NCI-H128 (cell line): ENCODE measurements at regions not wholly inside any gene's neighbourhood (a gene's known extent, or its start where the extent isn't known, plus 50 kb on each side); places are given as distances from the start of the nearest gene placed in this dataset.

Experiments used
- DNase-seq: peaks from one replicate; lab custom pipeline; 2025; ENCODE audit not compliant: unreplicated experiment; lab: John Stamatoyannopoulos, UW

DNA sequence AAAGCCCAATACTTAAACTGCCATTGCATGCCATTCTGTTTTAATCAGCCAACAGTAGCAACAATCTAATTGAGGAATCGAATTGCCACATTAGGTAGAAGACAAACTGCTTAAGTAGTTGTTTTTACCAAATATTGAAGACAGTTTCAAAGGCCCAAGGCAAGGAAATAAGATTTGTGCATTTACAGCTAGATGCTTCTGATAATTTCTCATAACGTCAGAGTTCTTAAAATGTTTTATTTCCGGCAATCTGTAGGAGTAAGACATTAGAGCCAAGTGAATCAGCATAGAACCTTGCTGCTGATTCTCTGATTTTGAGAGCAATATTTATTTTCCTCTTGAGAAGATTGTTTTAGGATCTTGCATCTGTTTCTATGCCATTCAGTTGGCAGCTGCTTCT, 174.3 kb downstream of the RBM43 start:
- no peak for DNase-seq

DNA sequence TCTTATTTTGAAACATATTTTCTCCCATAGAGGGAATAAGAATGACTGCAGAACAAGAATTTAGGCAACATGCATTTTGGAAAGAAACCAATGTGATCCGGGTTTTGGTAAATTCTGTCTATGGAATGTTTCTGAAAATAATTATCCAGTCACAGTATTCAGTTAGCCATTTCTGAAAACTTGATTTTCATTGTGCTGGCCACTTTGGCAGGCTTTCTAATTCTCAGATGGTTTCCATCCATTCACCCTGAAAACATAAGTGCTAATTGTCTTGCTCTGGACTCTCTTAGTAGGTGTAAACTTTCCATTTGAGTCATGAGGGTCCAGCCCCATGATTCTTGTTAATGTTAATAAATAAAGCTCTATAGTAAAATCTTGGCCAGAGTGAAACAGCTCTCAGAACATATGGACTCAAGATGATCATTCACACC, 176.5 kb downstream of the RBM43 start:
- no peak for DNase-seq

- DNase-seq, result no peak
Measured at GRCh38 chr2:151083856-151084795, 177.5 kb downstream of the RBM43 start.

GRCh38 chr2:151078889-151079288, 182.8 kb downstream of the RBM43 start:
- DNase-seq, result no peak

GRCh38 chr2:151071906-151072305, 189.8 kb downstream of the RBM43 start:
- no peak for DNase-seq

GRCh38 chr2:151071382-151071781, 190.3 kb downstream of the RBM43 start:
- no peak for DNase-seq

- no peak for DNase-seq
Measured at GRCh38 chr2:151070253-151070652, 191.4 kb downstream of the RBM43 start.

DNA sequence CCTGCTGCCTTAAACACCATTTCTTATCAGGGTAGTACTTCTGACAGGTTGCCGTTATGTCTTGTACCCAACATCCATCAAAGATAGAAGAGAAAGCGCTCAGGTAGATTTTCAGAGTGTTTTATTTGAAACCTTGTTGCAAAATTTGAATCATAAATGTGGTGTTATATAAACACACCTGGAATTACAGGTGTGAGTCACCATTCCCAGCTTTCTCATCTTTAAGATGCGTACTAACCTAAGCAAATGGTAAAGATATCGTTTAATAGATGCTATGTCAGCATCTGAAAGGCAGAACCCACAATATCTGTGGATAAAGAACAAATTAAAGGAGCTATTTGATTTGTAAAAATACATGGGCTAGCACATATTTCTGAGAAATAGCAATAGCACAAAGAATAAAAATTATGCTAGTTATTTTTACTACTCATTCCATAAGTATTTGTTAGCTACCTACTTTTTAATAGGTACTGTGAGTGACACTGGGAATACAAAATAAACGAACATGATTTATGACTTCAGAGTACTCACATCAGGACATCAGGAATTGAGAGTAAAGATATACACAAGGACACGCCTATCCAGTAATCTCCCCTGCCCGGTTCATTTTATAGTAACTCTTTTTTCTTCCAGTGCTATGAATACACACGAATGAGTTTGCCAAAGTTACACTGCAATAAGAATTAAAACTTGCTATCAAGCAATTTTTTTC, 193.8 kb downstream of the RBM43 start:
- no peak for DNase-seq

DNA sequence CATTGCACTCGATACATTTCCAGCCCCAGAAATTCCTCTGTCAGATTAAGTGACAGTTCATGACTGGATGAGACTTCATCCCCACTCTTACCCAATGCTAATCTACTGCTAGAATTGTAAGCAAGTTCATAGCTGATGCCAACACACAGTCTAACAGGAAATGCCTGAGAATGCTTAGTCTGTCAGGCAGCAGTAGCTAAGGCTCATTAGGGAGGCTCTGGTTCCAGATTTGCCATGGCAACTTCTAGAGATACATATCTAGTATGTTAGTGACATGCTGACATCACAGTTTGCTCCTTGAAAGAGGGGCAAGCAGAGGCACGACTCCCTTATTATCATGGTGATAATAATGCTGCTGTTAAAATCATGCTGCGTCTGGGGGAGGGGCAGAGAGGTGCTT, 198.4 kb downstream of the RBM43 start:
- no peak for DNase-seq

GRCh38 chr2:151060287-151060686, 201.4 kb downstream of the RBM43 start:
- no peak for DNase-seq

GRCh38 chr2:151056870-151057269, 204.8 kb downstream of the RBM43 start:
- no peak for DNase-seq

DNA sequence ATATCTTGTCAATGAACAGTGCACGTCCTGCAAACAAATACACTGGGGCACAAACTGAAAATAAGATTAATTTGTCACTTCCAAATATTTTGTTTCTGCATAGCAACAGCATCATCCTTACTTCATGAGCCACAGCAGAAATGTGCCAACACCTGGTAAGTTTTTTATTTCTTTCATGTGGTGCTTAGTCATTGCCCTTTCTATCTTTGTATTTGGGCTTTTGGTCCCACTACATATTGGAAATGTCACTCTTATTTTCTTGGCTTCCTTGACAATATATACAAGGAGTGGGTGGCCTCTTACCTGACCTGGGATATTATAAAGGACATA, 208.0 kb downstream of the RBM43 start:
- no peak for DNase-seq

GRCh38 chr2:151052850-151053660, 208.6 kb downstream of the RBM43 start:
- no peak for DNase-seq

DNA sequence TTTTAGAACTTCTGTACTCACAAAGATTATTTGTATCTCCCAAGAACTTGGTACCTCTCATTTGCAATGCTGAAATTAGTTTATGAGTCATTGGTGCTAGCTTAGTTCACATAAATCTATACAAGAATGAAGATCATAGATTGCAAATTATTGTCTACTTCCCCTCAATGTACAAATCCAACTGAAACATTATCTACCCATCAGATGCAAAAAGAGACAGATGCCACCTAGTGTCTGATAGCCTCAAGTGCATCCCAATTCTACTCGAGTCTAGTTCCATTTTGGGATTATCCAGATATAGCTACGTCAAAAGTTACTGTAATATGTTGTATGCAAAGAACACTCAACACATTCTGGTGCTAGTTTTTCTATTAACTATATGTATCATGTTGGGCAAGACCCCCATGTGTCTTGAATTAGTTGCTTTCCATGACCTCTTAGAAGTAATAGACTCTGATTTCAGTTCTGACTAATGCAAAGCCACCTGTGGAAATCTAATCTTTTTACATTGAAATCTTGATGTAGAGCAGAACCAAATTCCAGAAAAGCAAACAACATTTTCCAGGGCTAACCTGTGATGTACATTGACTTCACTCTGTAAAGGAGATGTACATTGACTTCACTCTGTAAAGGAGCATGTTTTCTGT, 210.0 kb downstream of the RBM43 start:
- DNase-seq, result no peak

DNA sequence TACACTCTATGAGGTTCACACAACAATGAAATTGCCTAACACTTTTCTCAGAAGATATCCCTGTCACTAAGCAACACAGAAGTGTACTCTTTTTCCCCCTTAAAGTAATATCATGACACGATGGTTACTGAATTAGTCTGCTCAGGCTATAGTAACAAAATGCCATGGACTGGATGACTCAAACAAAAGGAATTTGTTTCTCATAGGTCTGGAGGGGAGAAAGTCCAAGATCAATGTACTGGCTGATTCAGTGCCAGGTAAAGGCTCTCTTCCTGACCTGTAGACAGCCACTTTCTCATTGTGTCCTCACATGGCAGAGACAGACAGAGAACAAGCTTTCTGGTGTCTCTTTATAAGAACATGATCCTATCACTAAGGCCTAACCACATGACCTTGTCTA, 211.9 kb downstream of the RBM43 start:
- DNase-seq, result no peak

DNA sequence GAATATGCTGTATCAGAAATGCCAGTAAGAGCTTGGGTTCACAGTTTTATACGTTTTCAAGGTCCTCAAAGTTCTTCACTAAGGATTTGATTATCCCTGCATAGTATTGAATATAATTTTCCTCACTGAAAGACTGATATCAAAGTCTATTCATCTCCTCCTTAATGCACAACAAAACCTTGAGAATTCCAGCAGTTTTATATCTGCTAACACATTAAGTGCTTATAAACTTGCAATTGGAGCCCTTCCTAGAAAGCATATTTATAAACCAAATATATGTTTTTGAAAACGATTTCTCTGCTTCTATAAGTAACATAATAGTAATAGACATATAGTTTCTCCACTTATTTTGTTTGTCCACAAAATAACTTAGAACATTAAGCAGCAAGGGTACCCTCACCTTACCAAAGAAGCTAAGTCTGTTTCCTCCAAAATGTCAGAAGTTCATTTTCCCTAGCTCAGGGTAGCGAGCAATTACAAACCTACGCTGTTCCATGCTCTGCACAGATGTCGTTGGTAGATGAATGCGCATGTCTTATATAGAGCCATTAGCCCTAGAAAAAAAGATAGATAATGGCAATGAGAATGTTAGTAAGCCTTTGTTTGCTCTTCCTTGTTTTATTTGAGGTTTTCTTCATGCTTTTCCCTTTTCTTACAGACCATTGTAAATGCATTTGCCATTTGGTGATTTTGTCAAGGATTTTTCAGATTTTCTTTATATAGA, 213.2 kb downstream of the RBM43 start:
- DNase-seq, result no peak

GRCh38 chr2:151043484-151043883, 218.2 kb downstream of the RBM43 start:
- DNase-seq, result no peak

DNA sequence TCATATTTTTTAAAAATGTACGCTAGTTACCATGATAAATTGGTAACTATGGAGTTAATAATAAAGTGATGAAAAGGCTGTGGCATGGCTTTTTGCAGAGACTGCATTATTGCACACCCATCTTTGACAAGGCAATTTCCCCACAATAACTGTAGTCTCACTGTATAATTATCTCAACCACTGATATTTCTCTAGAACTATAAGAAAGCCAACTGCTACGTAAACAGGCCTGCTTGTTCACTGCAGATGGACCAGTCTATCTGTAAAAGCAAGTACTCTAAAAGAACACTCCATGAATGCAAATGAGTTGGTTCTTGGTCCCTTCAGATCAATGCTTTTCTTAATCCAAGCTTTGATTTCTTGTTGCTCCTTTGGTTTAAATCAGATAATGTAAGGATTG, 218.7 kb downstream of the RBM43 start:
- no peak for DNase-seq

DNA sequence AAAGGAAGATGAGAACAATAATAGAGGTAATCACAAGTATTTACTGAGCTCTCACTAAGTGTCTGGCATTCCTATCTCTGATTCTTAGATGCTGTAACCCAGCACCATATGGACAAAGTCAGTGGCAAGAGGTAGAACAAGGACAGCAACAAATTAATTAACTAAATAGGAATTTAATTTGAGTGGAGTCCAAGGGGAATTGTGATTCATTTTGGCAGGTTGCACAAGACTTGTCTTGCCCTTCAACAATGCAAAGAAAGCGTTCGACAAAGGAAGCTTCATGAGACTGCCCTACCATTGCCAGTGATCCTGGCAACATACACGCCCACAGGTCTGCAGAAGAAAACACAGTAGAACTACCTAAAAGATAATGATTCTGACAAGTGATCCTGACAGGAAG, 221.6 kb downstream of the RBM43 start:
- DNase-seq, result no peak

DNA sequence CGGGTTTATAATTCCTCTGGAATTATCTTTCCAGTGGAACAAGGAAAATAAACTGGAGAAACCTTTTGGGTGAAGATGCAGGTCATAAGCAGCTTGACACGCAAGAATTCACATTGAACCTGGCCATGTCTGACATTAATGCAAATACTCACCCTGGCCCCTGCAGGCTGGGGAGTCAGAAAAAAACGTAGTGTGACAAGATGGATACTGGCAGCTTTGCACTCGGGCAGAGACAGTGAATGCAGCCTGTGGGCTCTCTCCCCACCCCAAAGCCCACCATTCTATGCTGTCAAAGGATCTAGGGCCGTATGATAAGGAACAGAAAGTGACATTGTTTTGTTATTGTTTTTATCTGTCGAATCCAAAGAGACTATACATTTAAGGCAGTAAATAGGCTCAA, 223.1 kb downstream of the RBM43 start:
- no peak for DNase-seq
